Limb (tissue), 2 donors: ENCODE measurements at regions not wholly inside any gene's neighbourhood (a gene's known extent, or its start where the extent isn't known, plus 50 kb on each side); places are given as distances from the start of the nearest gene placed in this dataset.
A peak's percentile ranks its signal among the peaks of the same experiment; 100 is the strongest.
"Not testable (repeated sequence)": the region's sequence is repeated elsewhere in the genome, so short reads cannot be mapped to it uniquely, and the experiment has no call there.

Experiments
- DNase-seq, 2 donors: peaks; one replicate each; pipeline ENCODE4 v3.0.0-alpha.2; 2016; ENCODE audit errors: extremely low spot score in 2 of 2

GRCh38 chr11:98455500-98456307 is 565.0 kb upstream of the CNTN5 start:
- no peak for DNase-seq

GRCh38 chr11:98456308-98456680 is 564.5 kb upstream of the CNTN5 start:
- DNase-seq: no peak

- no peak for DNase-seq
These were observed 525.7 kb upstream of the CNTN5 start for GRCh38 chr11:98495016-98495415.

- DNase-seq: no peak
These were observed 525.1 kb upstream of the CNTN5 start for GRCh38 chr11:98495601-98496000.

- DNase-seq: no peak
These were observed 513.5 kb upstream of the CNTN5 start for GRCh38 chr11:98507208-98507607.

GRCh38 chr11:98512938-98513337 is 507.8 kb upstream of the CNTN5 start:
- no peak for DNase-seq

- DNase-seq: no peak
These were observed 489.2 kb upstream of the CNTN5 start for GRCh38 chr11:98531576-98531975.

GRCh38 chr11:98536023-98536422 is 484.7 kb upstream of the CNTN5 start:
- no peak for DNase-seq

- not testable (repeated sequence) for DNase-seq
These were observed 482.4 kb upstream of the CNTN5 start for GRCh38 chr11:98538358-98538757.

- DNase-seq: no peak
These were observed 475.1 kb upstream of the CNTN5 start for GRCh38 chr11:98545544-98546175.

- DNase-seq: no peak
These were observed 471.2 kb upstream of the CNTN5 start for GRCh38 chr11:98549571-98549970.

GRCh38 chr11:98559961-98560360 is 460.8 kb upstream of the CNTN5 start:
- no peak for DNase-seq

GRCh38 chr11:98561252-98561651 is 459.5 kb upstream of the CNTN5 start:
- DNase-seq: no peak

- no peak for DNase-seq
These were observed 458.8 kb upstream of the CNTN5 start for GRCh38 chr11:98561877-98562395.

- no peak for DNase-seq
These were observed 456.5 kb upstream of the CNTN5 start for GRCh38 chr11:98564233-98564632.

GRCh38 chr11:98564881-98565280 is 455.9 kb upstream of the CNTN5 start:
- DNase-seq: no peak

- DNase-seq: no peak
These were observed 455.4 kb upstream of the CNTN5 start for GRCh38 chr11:98565311-98565710.

GRCh38 chr11:98566978-98567377 is 453.8 kb upstream of the CNTN5 start:
- no peak for DNase-seq

GRCh38 chr11:98568013-98568412 is 452.7 kb upstream of the CNTN5 start:
- peak in 1 of 2 donors; percentile 2 for DNase-seq

GRCh38 chr11:98572941-98573340 is 447.8 kb upstream of the CNTN5 start:
- no peak for DNase-seq

GRCh38 chr11:98587884-98588283 is 432.9 kb upstream of the CNTN5 start:
- DNase-seq: no peak

GRCh38 chr11:98589967-98590366 is 430.8 kb upstream of the CNTN5 start:
- DNase-seq: no peak

GRCh38 chr11:98600103-98600502 is 420.6 kb upstream of the CNTN5 start:
- no peak for DNase-seq
